ENCODE measurements at regions not wholly inside any gene's neighbourhood (a gene's known extent, or its start where the extent isn't known, plus 50 kb on each side); places are given as distances from the start of the nearest gene placed in this dataset.

DNA sequence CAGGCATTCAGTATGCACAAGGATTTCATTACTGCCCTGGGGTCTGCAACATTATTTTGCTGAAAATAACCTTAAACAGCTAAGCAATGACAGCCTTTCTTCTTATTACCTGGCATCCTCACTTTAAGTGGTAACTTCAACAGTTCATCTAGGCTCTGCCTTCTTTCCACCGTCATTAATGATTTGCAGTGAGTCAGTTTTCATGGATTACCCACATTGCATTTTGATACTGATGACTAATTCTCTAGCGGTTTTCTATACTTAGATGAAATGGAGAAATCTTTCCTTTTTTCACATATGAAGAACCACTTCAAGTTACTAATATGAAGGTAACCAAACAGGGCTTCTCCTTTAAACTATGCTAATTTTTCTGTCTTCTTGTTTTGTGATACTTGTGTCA is 226.9 kb upstream of the TMPRSS15 start:
- H3K27me3 ChIP-seq (ENCODE audit: insufficient read depth, insufficient read length) = no peaks in the 10 kb centered on the region
- DNase-seq (ENCODE audit: low read depth, low spot score) = no peak

DNA sequence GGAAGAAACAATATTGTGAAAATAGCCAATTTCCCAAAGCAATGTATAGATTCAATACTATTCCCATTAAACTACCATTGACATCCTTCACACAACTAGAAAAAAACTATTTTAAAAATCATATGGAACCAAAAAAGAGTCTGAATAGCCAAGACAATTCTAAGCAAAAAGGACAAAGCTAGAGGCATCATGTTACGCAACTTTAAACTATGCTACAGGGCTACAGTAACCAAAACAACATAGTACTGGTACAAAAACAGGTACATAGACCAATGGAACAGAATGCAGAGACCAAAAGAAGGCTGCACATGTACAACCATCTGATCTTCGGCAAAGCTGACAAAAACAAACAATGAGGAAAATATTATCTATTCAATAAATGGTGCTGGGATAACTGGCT is 233.3 kb upstream of the TMPRSS15 start:
- Histone ChIP-seq H3K4me3 (ENCODE audit: insufficient read length, low read depth) (no peak overlapping the region), H3K36me3 (ENCODE audit: insufficient read depth, insufficient read length, low read length) (no peaks in the 10 kb centered on the region), H3K9me3 (ENCODE audit: insufficient read depth, low read length) (no peaks in the 10 kb centered on the region), H3K9ac (ENCODE audit: insufficient read length, low read depth) (no peak overlapping the region), H3K4me1 (ENCODE audit: insufficient read depth, insufficient read length) (no peaks in the 10 kb centered on the region), H3K27me3 (ENCODE audit: insufficient read depth, insufficient read length) (no peaks in the 10 kb centered on the region)
- TF ChIP-seq YY1 (IDR thresholded peaks at IDR 0.05; ENCODE audit: insufficient read depth, insufficient read length) (no peak), SUZ12 (IDR thresholded peaks at IDR 0.05; ENCODE audit: extremely low read depth, insufficient read depth, insufficient read length) (no peak), ZNF274 (IDR thresholded peaks at IDR 0.05; ENCODE audit: low read depth, low read length) (no peak)
- DNase-seq (ENCODE audit: low read depth, low spot score) = no peak

More for the DNA sequence above, 226.9 kb upstream of the TMPRSS15 start:
- Histone ChIP-seq H3K9ac (ENCODE audit: insufficient read length, low read depth) (no peak overlapping the region), H3K9me3 (ENCODE audit: insufficient read depth, low read length) (no peaks in the 10 kb centered on the region), H3K4me3 (ENCODE audit: insufficient read length, low read depth) (no peak overlapping the region), H3K4me1 (ENCODE audit: insufficient read depth, insufficient read length) (no peaks in the 10 kb centered on the region), H3K36me3 (ENCODE audit: insufficient read depth, insufficient read length, low read length) (no peaks in the 10 kb centered on the region)
- TF ChIP-seq YY1 (IDR thresholded peaks at IDR 0.05; ENCODE audit: insufficient read depth, insufficient read length) (no peak), SUZ12 (IDR thresholded peaks at IDR 0.05; ENCODE audit: extremely low read depth, insufficient read depth, insufficient read length) (no peak), ZNF274 (IDR thresholded peaks at IDR 0.05; ENCODE audit: low read depth, low read length) (no peak)

DNA sequence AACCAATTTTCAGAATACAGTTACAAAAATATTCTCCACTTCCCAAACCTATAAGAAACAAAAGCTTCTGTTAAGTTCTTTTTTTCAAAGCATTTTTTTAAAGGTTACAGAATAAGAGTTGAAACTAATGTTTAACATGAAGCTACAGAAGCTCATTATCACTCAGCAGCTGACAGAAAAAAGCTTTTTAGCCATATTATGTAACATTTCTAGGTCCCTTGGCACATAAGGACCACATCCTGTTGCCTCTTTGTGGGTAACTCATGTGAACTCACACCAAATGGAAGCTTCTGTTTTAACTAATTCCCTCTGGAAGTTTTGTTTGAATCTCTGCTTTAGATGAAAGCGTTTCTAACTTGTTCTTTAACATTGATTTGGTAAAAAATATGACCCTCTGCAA is 242.5 kb upstream of the TMPRSS15 start:
- no peak for DNase-seq (ENCODE audit: low read depth, low spot score)
- TF ChIP-seq SUZ12 (IDR thresholded peaks at IDR 0.05; ENCODE audit: extremely low read depth, insufficient read depth, insufficient read length) (no peak), ZNF274 (IDR thresholded peaks at IDR 0.05; ENCODE audit: low read depth, low read length) (no peak), YY1 (IDR thresholded peaks at IDR 0.05; ENCODE audit: insufficient read depth, insufficient read length) (no peak)

DNA sequence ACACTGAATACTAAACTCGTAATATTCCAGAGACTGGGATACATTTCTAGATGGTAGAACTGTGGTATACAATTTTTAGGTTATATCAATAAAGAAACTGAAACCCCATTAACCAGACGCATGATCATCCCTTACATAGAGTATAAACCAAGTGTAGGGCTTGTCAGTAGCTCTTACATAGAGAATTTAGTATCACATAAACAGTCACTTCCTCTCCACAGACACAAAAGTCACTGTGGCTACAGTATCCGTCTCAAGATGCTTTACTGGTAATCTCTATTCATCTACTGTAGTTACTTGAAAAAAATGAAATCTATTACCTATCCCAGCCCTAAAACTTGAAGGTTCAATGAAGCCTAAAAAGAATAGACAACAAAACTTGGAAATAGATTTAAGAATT is 252.3 kb upstream of the TMPRSS15 start:
- Histone ChIP-seq H3K27me3 (ENCODE audit: insufficient read depth, insufficient read length) (no peaks in the 10 kb centered on the region), H3K36me3 (ENCODE audit: insufficient read depth, insufficient read length, low read length) (no peaks in the 10 kb centered on the region), H3K4me3 (ENCODE audit: insufficient read length, low read depth) (no peak overlapping the region), H3K4me1 (ENCODE audit: insufficient read depth, insufficient read length) (no peaks in the 10 kb centered on the region), H3K9me3 (ENCODE audit: insufficient read depth, low read length) (peaks cover 4% of the 10 kb centered on the region; the same call in 1 of the 2 replicates), H3K9ac (ENCODE audit: insufficient read length, low read depth) (no peak overlapping the region)
- no peak for DNase-seq (ENCODE audit: low read depth, low spot score)
- no peak for TF ChIP-seq ZNF274 (IDR thresholded peaks at IDR 0.05; ENCODE audit: low read depth, low read length)
- no peak for TF ChIP-seq SUZ12 (IDR thresholded peaks at IDR 0.05; ENCODE audit: extremely low read depth, insufficient read depth, insufficient read length)
- TF ChIP-seq YY1 (IDR thresholded peaks at IDR 0.05; ENCODE audit: insufficient read depth, insufficient read length) = no peak

More for the DNA sequence above, 242.5 kb upstream of the TMPRSS15 start:
- no peaks in the 10 kb centered on the region for H3K36me3 ChIP-seq (ENCODE audit: insufficient read depth, insufficient read length, low read length)
- H3K9ac ChIP-seq (ENCODE audit: insufficient read length, low read depth) = no peak overlapping the region
- H3K9me3 ChIP-seq (ENCODE audit: insufficient read depth, low read length) = no peaks in the 10 kb centered on the region
- no peaks in the 10 kb centered on the region for H3K27me3 ChIP-seq (ENCODE audit: insufficient read depth, insufficient read length)
- no peak overlapping the region for H3K4me3 ChIP-seq (ENCODE audit: insufficient read length, low read depth)
- no peaks in the 10 kb centered on the region for H3K4me1 ChIP-seq (ENCODE audit: insufficient read depth, insufficient read length)

DNA sequence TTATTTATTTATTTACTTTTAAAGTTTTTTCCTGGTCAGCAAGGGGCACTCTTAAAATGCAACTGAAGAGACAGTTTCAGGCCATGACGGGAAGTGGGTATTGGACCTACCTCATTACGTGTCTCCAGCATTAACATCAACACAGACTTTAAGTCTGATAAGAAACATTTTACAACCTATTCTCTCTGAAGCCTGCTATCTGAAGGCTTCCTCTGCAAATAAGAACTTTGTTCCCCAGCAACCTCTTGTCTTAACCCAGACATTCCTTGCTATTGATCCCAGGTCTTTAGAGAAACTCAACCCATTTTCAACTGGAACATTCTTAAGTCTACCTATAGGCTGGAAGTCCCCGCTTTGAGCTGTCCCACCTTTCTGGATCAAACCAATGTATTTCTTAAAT is 258.3 kb upstream of the TMPRSS15 start:
- Histone ChIP-seq H3K4me1 (ENCODE audit: insufficient read depth, insufficient read length) (no peaks in the 10 kb centered on the region), H3K36me3 (ENCODE audit: insufficient read depth, insufficient read length, low read length) (no peaks in the 10 kb centered on the region), H3K27me3 (ENCODE audit: insufficient read depth, insufficient read length) (no peaks in the 10 kb centered on the region), H3K4me3 (ENCODE audit: insufficient read length, low read depth) (no peak overlapping the region), H3K9me3 (ENCODE audit: insufficient read depth, low read length) (no peaks in the 10 kb centered on the region), H3K9ac (ENCODE audit: insufficient read length, low read depth) (no peak overlapping the region)
- no peak for TF ChIP-seq SUZ12 (IDR thresholded peaks at IDR 0.05; ENCODE audit: extremely low read depth, insufficient read depth, insufficient read length)
- no peak for TF ChIP-seq ZNF274 (IDR thresholded peaks at IDR 0.05; ENCODE audit: low read depth, low read length)
- TF ChIP-seq YY1 (IDR thresholded peaks at IDR 0.05; ENCODE audit: insufficient read depth, insufficient read length) = no peak
- no peak for DNase-seq (ENCODE audit: low read depth, low spot score)

DNA sequence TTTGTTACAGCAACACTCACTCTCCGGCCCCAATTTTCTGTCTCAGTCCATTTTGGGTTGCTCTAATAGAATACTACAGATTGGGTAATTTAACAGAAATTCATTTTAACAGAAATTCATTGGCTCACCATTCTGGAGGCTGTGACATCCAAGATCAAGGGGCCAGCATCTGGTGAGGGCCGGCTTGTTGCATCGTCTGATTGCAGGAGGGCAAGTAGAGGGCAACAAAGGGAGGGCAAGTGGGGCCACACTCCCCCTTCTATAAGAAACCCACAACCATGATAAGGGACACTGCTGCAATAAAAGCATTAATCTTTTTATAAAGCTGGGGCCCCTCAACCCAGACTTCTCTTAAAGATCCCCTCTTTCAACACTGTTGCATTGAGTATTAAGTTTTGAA is 260.1 kb upstream of the TMPRSS15 start:
- no peaks in the 10 kb centered on the region for H3K4me1 ChIP-seq (ENCODE audit: insufficient read depth, insufficient read length)
- no peak for DNase-seq (ENCODE audit: low read depth, low spot score)
- H3K9ac ChIP-seq (ENCODE audit: insufficient read length, low read depth) = no peak overlapping the region
- TF ChIP-seq SUZ12 (IDR thresholded peaks at IDR 0.05; ENCODE audit: extremely low read depth, insufficient read depth, insufficient read length) (no peak), YY1 (IDR thresholded peaks at IDR 0.05; ENCODE audit: insufficient read depth, insufficient read length) (no peak), ZNF274 (IDR thresholded peaks at IDR 0.05; ENCODE audit: low read depth, low read length) (no peak)
- no peak overlapping the region for H3K4me3 ChIP-seq (ENCODE audit: insufficient read length, low read depth)
- no peaks in the 10 kb centered on the region for H3K9me3 ChIP-seq (ENCODE audit: insufficient read depth, low read length)
- H3K36me3 ChIP-seq (ENCODE audit: insufficient read depth, insufficient read length, low read length) = no peaks in the 10 kb centered on the region
- no peaks in the 10 kb centered on the region for H3K27me3 ChIP-seq (ENCODE audit: insufficient read depth, insufficient read length)

DNA sequence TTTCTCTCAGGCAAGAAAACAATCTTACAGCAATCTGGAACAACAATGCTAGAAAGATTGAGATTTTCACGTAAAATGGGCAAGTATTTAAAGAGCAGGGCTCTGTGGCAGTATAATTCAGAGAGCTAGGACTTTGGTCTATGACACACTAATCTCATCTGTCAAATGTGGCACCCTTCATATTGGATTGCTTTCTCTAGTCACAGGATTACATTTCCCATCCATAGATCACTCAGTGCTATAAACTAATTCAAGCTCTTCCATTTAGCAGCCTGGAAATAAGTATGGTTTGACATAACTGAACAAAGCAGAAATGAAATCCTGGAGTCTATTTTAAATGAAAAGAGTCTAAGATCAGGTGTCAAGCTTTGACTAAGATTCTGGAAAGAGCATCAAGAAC is 263.1 kb upstream of the TMPRSS15 start:
- no peaks in the 10 kb centered on the region for H3K9me3 ChIP-seq (ENCODE audit: insufficient read depth, low read length)
- H3K4me1 ChIP-seq (ENCODE audit: insufficient read depth, insufficient read length) = no peaks in the 10 kb centered on the region
- no peak for DNase-seq (ENCODE audit: low read depth, low spot score)
- TF ChIP-seq SUZ12 (IDR thresholded peaks at IDR 0.05; ENCODE audit: extremely low read depth, insufficient read depth, insufficient read length) = no peak
- no peak for TF ChIP-seq ZNF274 (IDR thresholded peaks at IDR 0.05; ENCODE audit: low read depth, low read length)
- no peak for TF ChIP-seq YY1 (IDR thresholded peaks at IDR 0.05; ENCODE audit: insufficient read depth, insufficient read length)
- H3K27me3 ChIP-seq (ENCODE audit: insufficient read depth, insufficient read length) = no peaks in the 10 kb centered on the region
- H3K4me3 ChIP-seq (ENCODE audit: insufficient read length, low read depth) = no peak overlapping the region
- H3K9ac ChIP-seq (ENCODE audit: insufficient read length, low read depth) = no peak overlapping the region
- no peaks in the 10 kb centered on the region for H3K36me3 ChIP-seq (ENCODE audit: insufficient read depth, insufficient read length, low read length)

Data from NT2/D1 (cell line).